ENCODE measurements at regions not wholly inside any gene's neighbourhood (a gene's known extent, or its start where the extent isn't known, plus 50 kb on each side); places are given as distances from the start of the nearest gene placed in this dataset.
"Not testable (repeated sequence)": the region's sequence is repeated elsewhere in the genome, so short reads cannot be mapped to it uniquely, and the experiment has no call there.

DNA sequence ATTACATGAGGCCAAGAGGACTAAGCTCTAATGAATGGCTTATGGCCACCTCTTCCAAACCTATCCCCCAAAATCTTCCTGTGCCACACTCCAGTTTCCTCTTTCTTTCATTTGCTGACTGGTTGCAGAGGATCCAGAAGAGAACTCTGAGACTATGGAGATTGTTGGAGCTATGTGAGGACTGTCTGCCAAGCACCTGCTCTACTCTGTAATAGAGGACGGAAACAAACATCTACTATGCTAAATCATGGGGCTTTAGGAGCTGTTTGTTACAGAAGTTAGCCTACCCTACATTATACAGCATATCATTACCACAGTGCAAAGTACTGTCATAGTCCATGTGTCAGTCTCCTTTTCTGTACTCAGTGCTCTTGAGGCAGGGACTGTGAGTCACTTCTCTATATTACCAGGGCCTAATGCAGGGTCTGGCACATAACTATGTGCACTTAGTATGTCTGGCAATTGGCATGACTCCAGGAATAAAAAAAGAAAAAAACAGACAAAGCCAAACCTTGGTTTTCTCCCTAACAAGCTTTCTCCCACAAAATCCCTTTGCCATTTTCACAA is 95.1 kb downstream of the RPAP3 start:
- POLR2A ChIA-PET, result interaction anchor here (0.5 kb wide), 1 partner anchor 200 kb away, joined by 4 read pairs; no protein-coding TSS in a partner anchor

DNA sequence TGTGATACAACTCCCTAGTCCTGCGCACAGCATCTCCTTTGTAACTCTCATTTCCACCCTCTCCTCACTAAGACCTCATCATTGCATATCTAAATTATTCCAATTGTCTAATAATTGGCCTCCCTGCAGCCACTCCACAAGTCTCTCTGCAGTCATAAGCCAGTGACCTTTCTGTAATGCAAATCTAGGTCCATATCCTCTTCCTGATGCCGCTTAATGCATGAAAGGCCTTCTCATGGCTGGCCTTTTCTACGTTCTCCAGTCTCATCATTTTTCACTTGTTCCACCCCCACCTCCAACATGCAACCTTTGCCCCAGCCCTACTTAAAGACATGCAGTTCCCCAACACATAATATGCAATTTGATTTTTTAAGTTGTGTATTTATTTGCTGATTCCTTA is 96.0 kb downstream of the RPAP3 start:
- POLR2A ChIA-PET, result no interaction called here
- peaks cover 37% of the 10 kb centered on the region for H3K9me3 Mint-ChIP-seq (ENCODE audit: insufficient read depth)
- no peak overlapping the region for H3K27ac Mint-ChIP-seq
- DNase-seq (no peak), ATAC-seq (no peak)
- H3K27me3 Mint-ChIP-seq (ENCODE audit: low read depth), result no peaks in the 10 kb centered on the region
- H3K36me3 Mint-ChIP-seq (ENCODE audit: low read depth), result peaks cover 14% of the 10 kb centered on the region
- H3K4me1 Mint-ChIP-seq (ENCODE audit: low read depth), result no peaks in the 10 kb centered on the region
- CTCF ChIA-PET, result no interaction called here
- H3K4me3 Mint-ChIP-seq, result no peak overlapping the region

More for the DNA sequence above, 95.1 kb downstream of the RPAP3 start:
- Mint-ChIP-seq H3K27me3 (ENCODE audit: low read depth) (no peaks in the 10 kb centered on the region), H3K27ac (no peak overlapping the region), H3K36me3 (ENCODE audit: low read depth) (peaks cover 13% of the 10 kb centered on the region), H3K9me3 (ENCODE audit: insufficient read depth) (peaks cover 31% of the 10 kb centered on the region), H3K4me3 (no peak overlapping the region), H3K4me1 (ENCODE audit: low read depth) (no peaks in the 10 kb centered on the region)
- CTCF ChIA-PET, result interaction anchor here (1.3 kb wide), 1 partner anchor 41 kb away, joined by 3 read pairs; no protein-coding TSS in a partner anchor
- ATAC-seq (no peak), DNase-seq (no peak)

DNA sequence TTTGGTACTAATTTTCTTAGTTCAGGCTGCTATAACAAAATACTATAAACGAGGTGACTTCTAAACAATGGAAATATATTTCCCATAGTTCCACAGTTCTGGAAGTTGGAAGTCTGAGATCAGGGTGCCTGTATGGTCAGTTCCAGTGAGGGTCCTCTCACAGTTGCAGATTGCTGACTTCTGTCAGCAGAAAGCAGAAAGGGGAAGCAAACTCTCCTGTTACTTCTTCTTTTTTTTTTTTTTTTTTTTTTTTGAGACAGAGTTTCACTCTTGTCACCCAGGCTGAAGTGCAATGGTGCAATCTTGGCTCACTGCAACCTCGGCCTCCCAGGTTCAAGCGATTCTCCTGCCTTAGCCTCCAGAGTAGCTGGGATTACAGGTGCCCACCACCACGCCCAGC is 97.2 kb downstream of the RPAP3 start:
- not testable (repeated sequence) for H3K27me3 Mint-ChIP-seq (ENCODE audit: low read depth)
- peaks cover 10% of the 10 kb centered on the region for H3K36me3 Mint-ChIP-seq (ENCODE audit: low read depth)

DNA sequence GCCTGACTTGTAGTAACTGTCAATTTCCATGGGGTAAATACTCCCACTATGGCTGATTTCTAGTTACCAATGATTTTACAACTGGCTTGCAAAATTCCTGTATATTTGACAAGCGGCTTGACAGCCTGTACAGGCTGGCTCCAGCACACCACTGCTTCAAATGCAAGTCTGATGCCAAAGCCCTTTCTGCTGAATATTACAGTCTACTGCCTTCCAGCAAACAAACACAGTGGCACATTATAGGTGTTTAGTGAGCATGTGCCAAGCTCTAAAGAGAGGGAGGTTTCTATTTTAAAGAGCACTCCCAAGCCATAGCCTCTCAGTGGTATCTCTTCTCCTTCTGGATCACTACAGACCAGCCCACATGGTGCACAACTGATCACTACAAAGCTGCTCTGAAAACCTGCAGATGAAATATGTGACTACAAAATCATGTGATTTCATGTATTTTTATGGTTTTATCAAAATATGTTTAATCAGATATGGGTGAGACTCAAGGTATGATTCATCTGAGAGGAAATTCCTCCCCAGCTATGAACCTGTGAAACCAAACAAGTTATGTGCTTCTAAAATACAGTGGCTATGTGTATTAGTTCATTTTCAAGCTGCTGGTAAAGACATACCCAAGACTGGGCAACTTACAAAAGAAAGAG is 101.5 kb downstream of the RPAP3 start:
- Mint-ChIP-seq H3K27me3 (ENCODE audit: low read depth) (no peaks in the 10 kb centered on the region), H3K27ac (no peak overlapping the region), H3K36me3 (ENCODE audit: low read depth) (peaks cover 10% of the 10 kb centered on the region), H3K4me3 (no peak overlapping the region), H3K4me1 (ENCODE audit: low read depth) (no peaks in the 10 kb centered on the region), H3K9me3 (ENCODE audit: insufficient read depth) (peaks cover 35% of the 10 kb centered on the region)
- POLR2A ChIA-PET, result interaction anchor here (0.6 kb wide), 2 partner anchors 270 to 1492 kb away, joined by 3 to 4 read pairs; no protein-coding TSS in a partner anchor
- no peak for DNase-seq
- no peak for ATAC-seq
- CTCF ChIA-PET, result interaction anchor here (1.2 to 1.3 kb wide), 2 partner anchors 11 to 572 kb away, joined by 4 to 5 read pairs; no protein-coding TSS in a partner anchor

More for the DNA sequence above, 97.2 kb downstream of the RPAP3 start:
- POLR2A ChIA-PET; H3K4me1 Mint-ChIP-seq (ENCODE audit: low read depth); ATAC-seq; CTCF ChIA-PET; DNase-seq; H3K27ac Mint-ChIP-seq; H3K4me3 Mint-ChIP-seq: not testable (repeated sequence)
- H3K9me3 Mint-ChIP-seq (ENCODE audit: insufficient read depth), result peaks cover 37% of the 10 kb centered on the region

DNA sequence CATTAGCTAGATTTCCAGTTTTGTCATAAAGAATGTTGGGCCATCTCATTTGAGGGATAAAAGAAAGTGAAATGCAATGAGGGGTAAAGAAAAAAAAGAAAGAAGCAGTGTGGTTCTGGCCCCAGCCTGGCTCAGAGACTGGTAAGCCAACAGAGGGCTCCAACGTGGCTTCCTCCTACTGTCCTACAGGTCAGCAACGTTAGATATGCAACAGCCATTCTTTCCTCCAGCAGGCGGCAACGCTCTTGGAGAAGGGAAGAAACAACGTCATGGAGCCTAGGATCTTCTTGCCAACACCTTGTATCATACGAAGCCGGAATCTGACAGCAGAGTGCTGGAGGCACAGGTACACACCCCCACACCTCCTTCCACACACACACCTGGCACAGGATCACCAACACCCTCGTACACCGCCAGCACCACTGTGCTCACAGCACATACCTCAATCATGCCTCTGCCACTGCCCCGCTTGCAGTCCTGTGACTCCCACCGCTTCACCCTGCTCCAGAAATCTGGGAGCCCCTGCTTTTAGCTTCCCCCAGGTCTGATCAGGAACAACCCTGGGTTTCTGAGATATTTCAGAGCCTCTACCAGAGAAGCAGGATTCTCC is 102.8 kb downstream of the RPAP3 start:
- CTCF ChIA-PET, result interaction anchor here (1.2 to 1.3 kb wide), 2 partner anchors 9 to 570 kb away, joined by 4 to 5 read pairs; no protein-coding TSS in a partner anchor
- no peak overlapping the region for H3K27ac Mint-ChIP-seq

DNA sequence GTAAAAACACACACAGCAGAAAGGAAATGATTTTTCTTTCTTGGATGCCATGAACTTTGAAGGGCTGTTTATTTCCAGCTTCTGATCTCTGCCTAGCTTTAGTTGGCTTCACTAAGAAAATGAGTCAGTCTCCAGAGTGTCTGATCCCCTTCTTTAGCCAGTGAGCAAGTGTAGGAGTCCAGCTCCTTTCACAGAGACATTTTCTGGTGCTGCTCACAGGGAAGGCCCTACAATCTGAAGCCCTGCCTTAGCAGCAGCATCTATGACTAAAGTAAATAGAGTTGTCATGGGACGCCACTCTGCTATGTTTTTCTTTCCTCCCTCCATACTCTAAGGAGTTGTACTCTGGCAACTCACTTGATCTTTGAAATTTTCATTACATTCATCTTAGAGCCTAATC is 103.5 kb downstream of the RPAP3 start:
- Mint-ChIP-seq H3K9me3 (ENCODE audit: insufficient read depth) (peaks cover 25% of the 10 kb centered on the region), H3K27me3 (ENCODE audit: low read depth) (no peaks in the 10 kb centered on the region), H3K4me3 (no peak overlapping the region), H3K4me1 (ENCODE audit: low read depth) (no peaks in the 10 kb centered on the region), H3K27ac (no peak overlapping the region), H3K36me3 (ENCODE audit: low read depth) (peaks cover 6% of the 10 kb centered on the region)
- CTCF ChIA-PET, result no interaction called here
- ATAC-seq, result no peak
- DNase-seq, result no peak
- POLR2A ChIA-PET, result no interaction called here

More for the DNA sequence above, 102.8 kb downstream of the RPAP3 start:
- Mint-ChIP-seq H3K27me3 (ENCODE audit: low read depth) (no peaks in the 10 kb centered on the region), H3K9me3 (ENCODE audit: insufficient read depth) (peaks cover 32% of the 10 kb centered on the region), H3K4me1 (ENCODE audit: low read depth) (no peaks in the 10 kb centered on the region), H3K36me3 (ENCODE audit: low read depth) (peaks cover 10% of the 10 kb centered on the region), H3K4me3 (no peak overlapping the region)
- ATAC-seq, result no peak
- POLR2A ChIA-PET, result no interaction called here
- no peak for DNase-seq

DNA sequence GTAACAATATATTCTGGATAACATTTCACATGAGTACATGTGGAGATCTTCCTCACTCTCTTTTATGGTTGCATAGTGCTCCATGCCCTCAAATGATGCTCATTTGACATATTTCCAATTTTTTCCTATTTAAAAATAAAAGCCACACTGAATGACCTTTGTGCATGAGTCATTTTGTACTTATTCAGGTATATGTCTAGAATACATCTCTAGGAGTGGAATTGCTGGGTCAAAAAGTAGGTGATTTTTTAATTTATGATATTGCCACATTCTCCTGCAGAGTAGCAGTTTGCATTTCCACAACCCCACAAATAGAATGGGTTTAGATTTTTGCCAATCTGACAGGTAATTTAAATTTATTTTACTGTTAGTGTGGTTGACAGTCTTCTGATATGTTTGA is 104.8 kb downstream of the RPAP3 start:
- ATAC-seq, result no peak

DNA sequence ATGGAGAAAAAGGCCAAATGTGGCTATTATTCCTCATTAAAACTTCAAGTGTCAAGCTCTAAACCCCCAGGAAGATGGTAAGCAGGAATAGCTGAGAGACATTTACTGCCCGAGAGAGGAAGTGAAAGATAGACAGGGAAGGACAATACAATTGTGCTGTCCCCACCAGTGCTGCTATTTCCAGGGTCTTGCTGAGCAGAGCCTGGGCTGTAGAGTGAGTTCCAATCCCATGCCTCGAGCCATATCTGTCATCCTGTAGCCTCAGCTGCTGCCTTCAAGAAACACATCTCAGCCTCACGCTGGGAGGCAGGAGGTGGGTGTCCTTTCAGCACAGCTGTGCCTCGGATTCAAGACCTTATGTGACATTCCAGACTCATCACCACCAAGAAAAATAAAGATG is 114.0 kb downstream of the RPAP3 start:
- DNase-seq (no peak), ATAC-seq (no peak)
- Mint-ChIP-seq H3K27ac (no peak overlapping the region), H3K4me3 (no peak overlapping the region), H3K9me3 (ENCODE audit: insufficient read depth) (no peaks in the 10 kb centered on the region), H3K27me3 (ENCODE audit: low read depth) (no peaks in the 10 kb centered on the region), H3K4me1 (ENCODE audit: low read depth) (peaks cover 4% of the 10 kb centered on the region), H3K36me3 (ENCODE audit: low read depth) (no peaks in the 10 kb centered on the region)
- CTCF ChIA-PET, result no interaction called here
- POLR2A ChIA-PET, result no interaction called here

More for the DNA sequence above, 104.8 kb downstream of the RPAP3 start:
- Mint-ChIP-seq H3K9me3 (ENCODE audit: insufficient read depth) (peaks cover 18% of the 10 kb centered on the region), H3K27ac (no peak overlapping the region), H3K36me3 (ENCODE audit: low read depth) (peaks cover 2% of the 10 kb centered on the region), H3K27me3 (ENCODE audit: low read depth) (no peaks in the 10 kb centered on the region), H3K4me1 (ENCODE audit: low read depth) (no peaks in the 10 kb centered on the region), H3K4me3 (no peak overlapping the region)
- POLR2A ChIA-PET, result no interaction called here
- no peak for DNase-seq
- CTCF ChIA-PET, result no interaction called here

DNA sequence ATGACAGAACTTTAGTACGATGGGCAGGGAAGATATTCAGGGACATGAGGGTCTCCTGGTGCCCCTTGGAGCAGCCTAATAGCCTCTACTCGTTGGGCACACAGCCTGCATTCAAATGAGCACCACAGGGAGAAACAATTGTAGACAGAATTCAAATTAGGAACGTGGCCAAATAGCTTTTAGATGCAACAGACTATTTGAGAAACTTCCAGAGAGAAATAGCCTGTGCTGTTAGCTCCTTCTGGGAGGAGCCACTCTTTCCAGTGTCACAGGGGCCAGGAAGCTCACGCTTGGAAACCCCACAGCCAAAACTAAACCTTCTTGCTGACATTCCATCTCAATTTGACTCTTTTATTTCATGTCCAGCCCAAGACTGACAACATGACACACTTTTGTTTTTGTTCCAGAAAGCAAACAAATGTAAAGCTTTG is 114.5 kb downstream of the RPAP3 start:
- no peak overlapping the region for H3K4me3 Mint-ChIP-seq
- ChIA-PET POLR2A (no interaction called here), CTCF (no interaction called here)
- H3K27me3 Mint-ChIP-seq (ENCODE audit: low read depth), result no peaks in the 10 kb centered on the region
- H3K4me1 Mint-ChIP-seq (ENCODE audit: low read depth), result peaks cover 4% of the 10 kb centered on the region
- H3K9me3 Mint-ChIP-seq (ENCODE audit: insufficient read depth), result no peaks in the 10 kb centered on the region
- ATAC-seq, result no peak
- no peak for DNase-seq
- H3K27ac Mint-ChIP-seq, result no peak overlapping the region
- no peaks in the 10 kb centered on the region for H3K36me3 Mint-ChIP-seq (ENCODE audit: low read depth)

DNA sequence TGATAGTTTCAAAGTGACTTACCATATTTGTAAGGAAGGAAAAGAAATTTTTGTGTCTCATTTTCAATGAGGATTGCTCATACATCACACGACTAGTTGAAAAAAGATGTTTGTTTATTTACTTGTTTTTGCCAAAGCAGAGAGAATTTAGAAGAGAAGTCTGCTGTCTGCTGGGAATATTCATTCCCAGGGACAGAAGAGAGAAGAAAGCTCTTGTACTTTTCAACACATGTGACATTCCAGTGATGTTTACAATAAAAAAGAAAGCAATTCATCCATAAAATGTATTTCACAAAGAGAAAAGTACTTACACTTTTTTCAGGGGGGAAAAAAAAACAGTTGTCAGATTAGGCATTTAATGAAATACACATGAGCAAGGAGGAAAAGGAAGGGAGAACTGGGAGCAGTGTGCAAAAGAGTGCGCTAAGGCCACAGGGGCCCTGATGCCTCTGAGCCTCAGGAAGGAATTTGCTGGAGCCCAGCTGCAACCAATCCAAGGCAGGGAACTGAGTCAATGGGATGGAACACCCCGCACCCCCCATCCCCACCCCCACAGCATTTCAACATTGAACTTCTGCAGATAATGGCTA is 115.0 kb downstream of the RPAP3 start:
- H3K27ac Mint-ChIP-seq, result no peak overlapping the region
- DNase-seq (no peak), ATAC-seq (no peak)
- ChIA-PET POLR2A (no interaction called here), CTCF (no interaction called here)
- H3K27me3 Mint-ChIP-seq (ENCODE audit: low read depth), result no peaks in the 10 kb centered on the region
- peaks cover 4% of the 10 kb centered on the region for H3K4me1 Mint-ChIP-seq (ENCODE audit: low read depth)
- no peaks in the 10 kb centered on the region for H3K36me3 Mint-ChIP-seq (ENCODE audit: low read depth)
- H3K4me3 Mint-ChIP-seq, result no peak overlapping the region
- no peaks in the 10 kb centered on the region for H3K9me3 Mint-ChIP-seq (ENCODE audit: insufficient read depth)

DNA sequence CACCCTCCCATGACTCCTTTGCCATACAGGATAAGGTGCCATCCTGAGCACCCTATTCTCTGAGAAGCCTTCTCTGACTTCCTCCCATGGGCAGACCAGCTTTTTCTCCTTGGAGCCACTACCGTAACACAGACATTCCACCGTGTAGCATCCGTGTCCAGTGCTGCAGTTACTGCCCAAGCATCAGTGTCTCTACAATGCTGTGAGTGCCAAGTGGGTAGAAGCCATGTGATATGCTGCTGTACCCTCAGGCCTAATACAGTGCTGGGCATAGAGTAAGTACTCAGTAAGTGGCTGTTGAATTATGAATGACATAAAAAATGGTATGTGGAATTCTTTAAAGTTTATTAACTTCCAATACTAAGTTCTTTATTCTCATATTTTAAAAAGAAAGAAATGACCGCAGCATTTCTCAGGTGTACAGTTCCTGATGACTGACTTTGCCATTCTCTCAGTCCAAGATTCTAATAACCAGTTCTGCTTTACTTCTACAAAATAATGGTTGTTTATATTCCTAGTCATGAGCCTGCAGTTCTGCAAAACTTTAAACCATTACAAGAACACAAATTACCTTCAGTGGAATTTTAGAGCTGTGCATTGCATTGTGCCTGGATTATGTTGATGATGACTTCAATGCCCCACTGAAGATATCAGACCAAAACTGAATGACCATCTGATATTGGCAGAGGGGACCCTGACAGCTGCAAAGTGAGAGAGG is 118.7 kb downstream of the RPAP3 start:
- POLR2A ChIA-PET, result no interaction called here
- CTCF ChIA-PET, result no interaction called here
- H3K27me3 Mint-ChIP-seq (ENCODE audit: low read depth), result no peaks in the 10 kb centered on the region
- no peaks in the 10 kb centered on the region for H3K36me3 Mint-ChIP-seq (ENCODE audit: low read depth)
- H3K27ac Mint-ChIP-seq, result no peak overlapping the region
- no peaks in the 10 kb centered on the region for H3K9me3 Mint-ChIP-seq (ENCODE audit: insufficient read depth)
- DNase-seq (no peak), ATAC-seq (no peak)
- peaks cover 4% of the 10 kb centered on the region for H3K4me1 Mint-ChIP-seq (ENCODE audit: low read depth)
- H3K4me3 Mint-ChIP-seq, result no peak overlapping the region

DNA sequence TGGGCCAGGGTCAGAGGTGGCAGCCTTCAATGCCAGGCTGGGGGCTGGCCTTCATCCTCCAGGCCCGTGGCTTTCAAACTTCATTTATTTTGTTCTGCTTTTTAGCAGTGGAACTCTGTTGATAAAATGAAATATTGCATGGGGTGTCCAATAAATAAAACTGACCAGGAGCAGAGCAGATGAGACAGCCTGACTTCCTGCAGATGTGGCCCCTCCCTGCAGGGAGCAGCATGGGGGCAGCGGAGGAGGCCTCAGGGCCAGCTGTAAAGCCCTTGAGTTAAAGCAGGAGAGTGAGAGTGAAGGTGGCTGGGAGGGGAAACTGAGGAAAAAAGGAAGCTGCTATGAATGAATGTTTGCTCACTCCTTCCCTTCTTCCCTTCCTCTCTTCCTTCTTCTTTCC is 120.3 kb downstream of the RPAP3 start:
- H3K4me1 Mint-ChIP-seq (ENCODE audit: low read depth), result peaks cover 4% of the 10 kb centered on the region
- H3K9me3 Mint-ChIP-seq (ENCODE audit: insufficient read depth), result no peaks in the 10 kb centered on the region
- DNase-seq, result no peak
- ATAC-seq, result no peak
- no peaks in the 10 kb centered on the region for H3K27me3 Mint-ChIP-seq (ENCODE audit: low read depth)
- H3K27ac Mint-ChIP-seq, result no peak overlapping the region
- POLR2A ChIA-PET, result no interaction called here
- CTCF ChIA-PET, result no interaction called here
- no peak overlapping the region for H3K4me3 Mint-ChIP-seq
- no peaks in the 10 kb centered on the region for H3K36me3 Mint-ChIP-seq (ENCODE audit: low read depth)
